ENCODE measurements at regions not wholly inside any gene's neighbourhood (a gene's known extent, or its start where the extent isn't known, plus 50 kb on each side); places are given as distances from the start of the nearest gene placed in this dataset.

DNA sequence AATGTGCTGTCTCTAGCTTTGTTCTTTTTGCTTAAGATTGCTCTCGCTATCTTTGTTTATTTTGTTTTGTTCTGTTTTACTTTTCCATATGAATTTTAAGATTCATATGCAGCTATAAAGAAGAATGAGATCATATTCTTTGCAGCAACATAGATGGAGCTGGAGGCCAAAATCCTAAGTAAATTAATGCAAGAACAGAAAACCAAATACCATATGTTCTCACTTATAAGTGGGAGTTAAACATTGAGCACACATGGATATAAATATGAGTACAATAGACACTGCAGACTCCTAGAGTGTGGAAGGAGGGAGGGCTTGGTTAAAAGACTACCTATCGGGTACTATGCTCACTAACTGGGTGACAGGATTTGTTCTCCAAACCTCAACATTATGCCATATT lies 237.8 kb downstream of the TRAM1L1 start:
- Histone ChIP-seq H3K9ac (ENCODE audit: low read length) (no peak overlapping the region), H3K79me2 (ENCODE audit: low read length) (no peaks in the 10 kb centered on the region), H3K9me3 (ENCODE audit: low read length) (no peaks in the 10 kb centered on the region), H4K20me1 (ENCODE audit: low read length) (no peaks in the 10 kb centered on the region), H3F3A (ENCODE audit: low read length, unreplicated experiment) (no peaks in the 10 kb centered on the region), H3K36me3 (ENCODE audit: low read depth, low read length) (no peaks in the 10 kb centered on the region), H3K4me2 (ENCODE audit: low read length) (no peak overlapping the region), H3K27me3 (ENCODE audit: low read length) (no peaks in the 10 kb centered on the region), H3K9me2 (replicated peaks; ENCODE audit: low read length) (no peaks in the 10 kb centered on the region), H2AFZ (ENCODE audit: low read length) (no peak overlapping the region), H3K27ac (ENCODE audit: low read length) (no peak overlapping the region), H3K4me1 (ENCODE audit: insufficient read depth, low read length) (no peaks in the 10 kb centered on the region), H3K4me3 (ENCODE audit: low read length) (no peak overlapping the region)
- ATAC-seq (no peak), DNase-seq (no peak)
- no TSS peak for BruUV-seq (replicated peaks)
- TF ChIP-seq, protein P1, sequence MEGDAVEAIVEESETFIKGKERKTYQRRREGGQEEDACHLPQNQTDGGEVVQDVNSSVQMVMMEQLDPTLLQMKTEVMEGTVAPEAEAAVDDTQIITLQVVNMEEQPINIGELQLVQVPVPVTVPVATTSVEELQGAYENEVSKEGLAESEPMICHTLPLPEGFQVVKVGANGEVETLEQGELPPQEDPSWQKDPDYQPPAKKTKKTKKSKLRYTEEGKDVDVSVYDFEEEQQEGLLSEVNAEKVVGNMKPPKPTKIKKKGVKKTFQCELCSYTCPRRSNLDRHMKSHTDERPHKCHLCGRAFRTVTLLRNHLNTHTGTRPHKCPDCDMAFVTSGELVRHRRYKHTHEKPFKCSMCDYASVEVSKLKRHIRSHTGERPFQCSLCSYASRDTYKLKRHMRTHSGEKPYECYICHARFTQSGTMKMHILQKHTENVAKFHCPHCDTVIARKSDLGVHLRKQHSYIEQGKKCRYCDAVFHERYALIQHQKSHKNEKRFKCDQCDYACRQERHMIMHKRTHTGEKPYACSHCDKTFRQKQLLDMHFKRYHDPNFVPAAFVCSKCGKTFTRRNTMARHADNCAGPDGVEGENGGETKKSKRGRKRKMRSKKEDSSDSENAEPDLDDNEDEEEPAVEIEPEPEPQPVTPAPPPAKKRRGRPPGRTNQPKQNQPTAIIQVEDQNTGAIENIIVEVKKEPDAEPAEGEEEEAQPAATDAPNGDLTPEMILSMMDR (conservative IDR thresholded peaks at IDR 0.05; ENCODE audit: low read depth, low read length), result no peak
- TF ChIP-seq EZH2phosphoT487 (IDR thresholded peaks at IDR 0.05; ENCODE audit: borderline replicate concordance, low read length), result no peak
- TF ChIP-seq EZH2 (IDR thresholded peaks at IDR 0.05; ENCODE audit: low read length, unreplicated experiment), result no peak
- ChIA-PET POLR2A (ENCODE audit: unreplicated experiment) (no interaction called here), CTCF (no interaction called here)
- intact Hi-C loops (cut with micrococcal nuclease), result no loop called here

DNA sequence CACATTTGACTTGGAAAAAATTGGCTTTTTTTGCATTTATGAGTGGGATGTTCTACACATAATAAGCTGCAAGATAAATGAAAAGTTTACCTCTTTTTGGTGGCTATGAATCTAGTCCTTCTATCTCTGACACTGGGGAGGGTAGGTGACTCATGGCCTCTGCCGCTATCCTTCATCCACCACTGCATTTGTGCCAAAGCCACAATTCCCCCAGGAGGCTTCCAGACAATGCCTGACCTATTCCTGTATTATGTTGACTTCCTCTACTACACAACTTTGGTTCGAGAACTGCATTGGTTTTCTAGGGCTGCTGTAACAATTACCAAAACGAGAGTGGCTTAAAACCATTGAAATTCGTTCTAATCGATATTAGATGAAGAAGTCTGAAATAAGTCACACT lies 245.6 kb downstream of the TRAM1L1 start:
- intact Hi-C loops (cut with micrococcal nuclease), result no loop called here
- DNase-seq (peak; percentile 10), ATAC-seq (peak; percentile 66; the same call in 1 of the 2 replicates)
- BruUV-seq (replicated peaks), result no TSS peak
- no peaks in the 10 kb centered on the region for H3K27me3 ChIP-seq (ENCODE audit: low read length)
- H3K9me3 ChIP-seq (ENCODE audit: low read length), result no peaks in the 10 kb centered on the region
- no peak overlapping the region for H3K4me2 ChIP-seq (ENCODE audit: low read length)
- no peaks in the 10 kb centered on the region for H3F3A ChIP-seq (ENCODE audit: low read length, unreplicated experiment)
- no peaks in the 10 kb centered on the region for H3K4me1 ChIP-seq (ENCODE audit: insufficient read depth, low read length)
- H3K79me2 ChIP-seq (ENCODE audit: low read length), result no peaks in the 10 kb centered on the region
- ChIA-PET POLR2A (ENCODE audit: unreplicated experiment) (no interaction called here), CTCF (no interaction called here)
- no peak overlapping the region for H2AFZ ChIP-seq (ENCODE audit: low read length)
- TF ChIP-seq EZH2phosphoT487 (IDR thresholded peaks at IDR 0.05; ENCODE audit: borderline replicate concordance, low read length), result no peak
- no peak for TF ChIP-seq EZH2 (IDR thresholded peaks at IDR 0.05; ENCODE audit: low read length, unreplicated experiment)
- TF ChIP-seq, protein P1 (conservative IDR thresholded peaks at IDR 0.05; ENCODE audit: low read depth, low read length), result no peak
- no peaks in the 10 kb centered on the region for H3K9me2 ChIP-seq (replicated peaks; ENCODE audit: low read length)
- H3K4me3 ChIP-seq (ENCODE audit: low read length), result no peak overlapping the region
- H3K36me3 ChIP-seq (ENCODE audit: low read depth, low read length), result no peaks in the 10 kb centered on the region
- no peak overlapping the region for H3K9ac ChIP-seq (ENCODE audit: low read length)
- no peak overlapping the region for H3K27ac ChIP-seq (ENCODE audit: low read length)
- no peaks in the 10 kb centered on the region for H4K20me1 ChIP-seq (ENCODE audit: low read length)

DNA sequence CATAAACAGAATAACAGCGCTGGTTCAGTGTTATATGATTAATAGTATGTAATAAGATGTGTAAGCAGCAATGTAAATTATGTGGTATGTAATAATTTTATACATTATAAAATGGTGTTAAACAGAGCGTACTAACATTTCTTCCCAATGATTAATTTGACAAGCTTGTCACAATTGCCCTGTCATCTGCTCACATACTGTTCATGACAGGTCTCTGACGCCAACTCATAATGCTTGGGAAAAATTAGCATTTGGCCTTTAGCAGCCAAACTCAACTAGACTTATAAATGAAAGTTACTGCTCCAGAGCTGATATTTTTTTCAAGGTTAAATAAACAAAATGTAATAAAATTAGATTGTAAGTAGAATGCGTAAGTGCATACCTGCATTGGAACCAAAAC lies 246.8 kb downstream of the TRAM1L1 start:
- no peak overlapping the region for H3K27ac ChIP-seq (ENCODE audit: low read length)
- intact Hi-C loops (cut with micrococcal nuclease), result no loop called here
- no peak for ATAC-seq
- no peak overlapping the region for H2AFZ ChIP-seq (ENCODE audit: low read length)
- no peaks in the 10 kb centered on the region for H3K79me2 ChIP-seq (ENCODE audit: low read length)
- H3F3A ChIP-seq (ENCODE audit: low read length, unreplicated experiment), result no peaks in the 10 kb centered on the region
- no peak for TF ChIP-seq EZH2 (IDR thresholded peaks at IDR 0.05; ENCODE audit: low read length, unreplicated experiment)
- no peak for TF ChIP-seq EZH2phosphoT487 (IDR thresholded peaks at IDR 0.05; ENCODE audit: borderline replicate concordance, low read length)
- TF ChIP-seq, protein P1 (conservative IDR thresholded peaks at IDR 0.05; ENCODE audit: low read depth, low read length), result no peak
- CTCF ChIA-PET, result no interaction called here
- no peaks in the 10 kb centered on the region for H4K20me1 ChIP-seq (ENCODE audit: low read length)
- no TSS peak for BruUV-seq (replicated peaks)
- no peaks in the 10 kb centered on the region for H3K27me3 ChIP-seq (ENCODE audit: low read length)
- no peaks in the 10 kb centered on the region for H3K9me2 ChIP-seq (replicated peaks; ENCODE audit: low read length)
- POLR2A ChIA-PET (ENCODE audit: unreplicated experiment), result no interaction called here
- no peaks in the 10 kb centered on the region for H3K4me1 ChIP-seq (ENCODE audit: insufficient read depth, low read length)
- DNase-seq, result no peak
- H3K4me2 ChIP-seq (ENCODE audit: low read length), result no peak overlapping the region
- no peak overlapping the region for H3K4me3 ChIP-seq (ENCODE audit: low read length)
- H3K36me3 ChIP-seq (ENCODE audit: low read depth, low read length), result no peaks in the 10 kb centered on the region
- H3K9me3 ChIP-seq (ENCODE audit: low read length), result no peaks in the 10 kb centered on the region
- no peak overlapping the region for H3K9ac ChIP-seq (ENCODE audit: low read length)

Data from PC-3 (cell line).